ENCODE measurements at regions not wholly inside any gene's neighbourhood (a gene's known extent, or its start where the extent isn't known, plus 50 kb on each side); places are given as distances from the start of the nearest gene placed in this dataset.

DNA sequence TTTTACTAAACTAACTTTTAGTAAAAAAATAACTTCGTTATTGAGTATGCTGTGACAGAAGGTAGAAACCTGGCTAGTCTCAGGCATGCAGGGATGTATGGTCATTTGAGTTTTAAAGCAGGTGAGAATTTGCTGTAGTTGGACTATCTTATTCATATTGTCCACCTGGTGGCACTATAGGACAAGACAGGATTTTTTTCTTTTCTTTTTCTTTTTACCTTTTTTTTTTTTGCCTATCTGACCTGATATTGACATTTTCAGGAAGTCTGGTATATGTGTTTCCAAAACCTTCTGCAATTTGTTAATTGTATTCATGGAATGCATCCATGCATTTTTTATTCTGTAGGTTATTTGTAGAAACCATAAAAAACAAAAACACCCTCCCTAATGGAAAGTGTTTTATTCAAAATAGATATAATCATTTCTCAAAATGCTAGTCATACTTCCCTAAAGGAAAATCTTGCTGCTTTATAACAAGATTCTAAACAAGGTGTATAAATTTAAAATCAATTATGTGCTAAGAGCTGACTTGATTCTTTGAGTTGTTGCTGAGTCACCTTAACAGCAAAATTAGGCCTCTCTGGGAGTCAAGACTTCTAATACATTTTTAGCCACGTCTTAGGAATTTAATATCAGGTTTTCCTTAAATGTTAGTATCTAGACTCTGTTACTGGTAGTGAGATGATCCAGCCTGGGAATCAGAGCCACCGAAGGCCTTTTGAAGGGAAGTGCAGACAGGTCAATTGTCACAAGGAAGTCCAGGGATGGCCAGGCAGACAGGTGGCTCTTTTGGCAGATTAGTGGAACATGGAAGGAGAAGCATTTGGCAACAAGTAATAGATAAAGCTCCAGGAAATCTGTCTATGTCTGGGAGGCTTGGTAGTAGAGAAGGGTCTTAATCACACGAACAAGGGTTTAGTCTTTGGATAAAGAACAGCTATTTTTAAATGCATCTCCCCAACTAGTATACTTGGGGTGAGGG lies 201.3 kb upstream of the GNPDA2 start:
- DNase-seq, result peak; percentile 59 to 61

DNA sequence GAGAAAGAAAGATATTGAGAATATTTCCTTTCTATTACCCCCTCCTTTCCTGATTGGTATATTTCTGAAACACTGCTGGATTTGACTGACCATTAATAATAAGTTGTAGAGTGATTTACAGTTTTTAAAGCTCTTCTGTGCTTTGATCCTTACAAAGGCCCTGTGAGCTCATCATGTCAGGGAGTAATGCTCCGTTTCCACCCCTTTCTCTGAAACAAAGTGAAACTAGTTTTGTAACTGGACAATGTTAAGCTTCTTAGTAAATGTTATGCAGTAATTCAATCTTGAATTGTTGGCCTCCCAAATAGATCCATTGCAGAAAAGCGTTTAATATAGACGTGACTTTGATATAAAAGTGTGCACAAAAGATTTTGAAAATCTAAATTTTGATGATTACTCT lies 190.1 kb upstream of the GNPDA2 start:
- no peak for DNase-seq

DNA sequence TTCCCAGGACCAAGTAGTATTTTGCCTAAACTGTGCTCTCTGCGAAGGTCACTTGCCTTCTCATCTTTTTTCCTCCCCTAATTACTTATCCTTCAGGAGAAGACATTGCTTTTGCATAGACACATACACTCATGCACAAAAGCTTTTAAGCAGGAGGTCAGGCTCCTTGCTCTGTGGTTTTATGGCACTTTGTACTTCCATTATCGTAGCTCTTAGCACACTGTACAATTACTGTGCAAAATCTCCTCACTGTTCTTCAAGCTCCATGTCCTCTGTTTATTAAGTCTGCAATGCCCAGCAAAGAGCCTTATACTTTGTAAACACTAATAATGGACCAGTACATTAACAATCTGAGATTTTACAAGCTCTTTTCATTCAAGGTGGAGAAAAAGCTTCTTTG lies 188.4 kb upstream of the GNPDA2 start:
- DNase-seq, result no peak

DNA sequence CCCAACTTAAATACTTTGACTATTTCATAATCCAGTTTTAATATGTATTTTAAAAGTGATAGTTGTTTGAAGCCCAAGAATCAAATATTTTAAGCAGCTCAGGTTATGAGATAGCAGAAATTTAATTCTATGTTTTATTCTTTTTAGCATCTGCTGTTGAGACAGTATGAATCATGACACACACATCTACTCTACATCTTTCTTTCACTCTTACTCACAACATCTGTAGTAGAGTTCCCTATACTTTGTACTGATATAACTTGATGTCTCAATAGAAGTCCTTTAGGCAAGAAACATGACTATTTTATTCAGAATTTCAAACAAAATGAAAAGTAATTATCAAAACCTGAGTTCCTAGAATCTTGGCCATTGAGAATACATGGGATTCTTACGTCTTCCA lies 187.9 kb upstream of the GNPDA2 start:
- no peak for DNase-seq

DNA sequence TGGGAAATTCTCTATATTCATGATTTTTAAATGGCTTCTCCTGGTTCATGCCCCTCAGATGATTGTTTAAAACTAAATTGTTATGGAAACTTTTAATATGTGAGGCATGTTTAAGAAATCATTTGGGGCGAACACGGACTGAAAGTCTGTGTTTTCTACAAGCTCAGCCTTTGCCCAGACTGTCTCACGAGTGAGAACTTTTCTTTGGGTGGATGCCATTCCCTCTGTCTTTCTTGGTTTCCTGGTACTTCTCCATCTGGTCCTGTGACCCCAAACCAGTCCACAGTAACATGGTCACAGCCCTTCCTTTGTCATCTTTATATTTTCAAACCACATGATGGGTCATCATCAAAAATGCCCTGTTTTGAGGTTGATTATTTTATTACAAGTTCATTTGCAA lies 186.6 kb upstream of the GNPDA2 start:
- no peak for DNase-seq

DNA sequence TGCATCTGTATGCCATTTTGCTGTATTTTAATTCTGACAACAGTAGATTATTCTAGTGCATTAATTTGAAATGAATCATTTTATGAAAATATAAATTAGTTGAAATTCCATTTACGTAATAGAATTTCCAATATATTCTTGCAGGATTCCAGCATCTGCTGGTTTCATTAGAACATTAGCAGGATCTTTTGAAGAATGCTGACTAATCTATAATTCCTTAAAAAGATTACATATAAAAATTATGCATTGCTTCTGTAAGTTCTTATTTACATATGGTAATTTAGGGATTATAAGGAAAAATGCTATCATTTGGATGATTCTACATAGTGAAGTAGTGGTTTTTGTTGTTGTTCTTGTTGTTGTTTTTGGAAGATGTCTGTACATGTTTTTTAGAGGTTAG lies 182.2 kb upstream of the GNPDA2 start:
- no peak for DNase-seq

DNA sequence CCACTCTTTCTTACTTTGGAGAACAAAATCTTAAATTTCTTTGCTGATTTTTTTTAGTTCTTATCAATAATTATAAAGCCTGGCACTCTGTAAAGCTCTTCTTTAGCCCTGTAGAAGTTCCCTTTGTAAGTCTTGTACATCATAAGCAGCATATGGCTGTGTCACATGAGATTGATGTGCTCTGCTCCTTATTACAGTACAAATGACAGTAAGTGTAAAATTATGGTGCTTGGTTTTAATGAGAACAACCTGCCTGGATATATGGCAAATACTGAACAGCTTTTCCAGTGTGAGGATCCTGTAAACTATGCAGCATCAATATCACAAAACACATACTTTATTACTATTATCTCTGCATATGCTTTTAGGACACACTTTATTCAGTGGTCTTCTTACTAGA lies 145.9 kb upstream of the GNPDA2 start:
- no peak for DNase-seq

DNA sequence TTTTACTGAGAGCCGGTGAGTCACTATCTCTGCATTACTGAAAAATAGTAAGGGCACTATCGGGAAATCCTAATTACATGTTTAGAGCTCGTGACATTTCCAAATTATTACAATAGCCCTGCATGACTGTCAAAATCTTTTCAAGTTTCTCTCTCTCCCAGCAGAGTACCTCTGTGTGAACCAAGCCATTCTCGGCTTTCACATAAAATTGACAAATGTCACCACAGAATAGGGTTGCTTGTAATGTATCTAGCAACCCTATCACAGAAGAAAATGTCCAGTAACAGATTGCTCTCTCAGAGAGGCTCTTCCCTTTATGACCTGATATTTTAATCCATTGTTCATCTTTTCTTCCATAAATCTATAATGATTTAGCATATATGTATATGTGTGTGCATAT lies 144.8 kb upstream of the GNPDA2 start:
- DNase-seq, result no peak

DNA sequence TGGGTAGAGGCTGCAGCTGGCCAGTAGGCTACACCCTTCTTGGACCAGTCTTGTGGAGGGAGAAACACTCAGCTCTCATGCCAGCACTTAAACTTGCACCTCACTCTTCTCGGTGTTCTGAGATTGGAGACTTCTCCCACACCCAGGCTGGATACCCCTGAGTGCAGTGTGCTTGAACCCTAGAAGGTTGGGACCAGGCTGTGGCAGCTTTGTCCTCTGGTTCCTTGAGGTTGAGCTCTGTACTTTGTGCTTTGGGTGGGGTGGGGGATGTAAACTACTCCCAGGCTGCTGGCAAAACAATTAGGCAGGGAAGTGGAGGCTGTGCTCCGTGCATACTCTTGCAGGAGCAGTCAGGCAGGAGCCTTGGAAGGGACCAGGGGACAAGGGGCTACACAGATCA lies 143.6 kb upstream of the GNPDA2 start:
- no peak for DNase-seq

DNA sequence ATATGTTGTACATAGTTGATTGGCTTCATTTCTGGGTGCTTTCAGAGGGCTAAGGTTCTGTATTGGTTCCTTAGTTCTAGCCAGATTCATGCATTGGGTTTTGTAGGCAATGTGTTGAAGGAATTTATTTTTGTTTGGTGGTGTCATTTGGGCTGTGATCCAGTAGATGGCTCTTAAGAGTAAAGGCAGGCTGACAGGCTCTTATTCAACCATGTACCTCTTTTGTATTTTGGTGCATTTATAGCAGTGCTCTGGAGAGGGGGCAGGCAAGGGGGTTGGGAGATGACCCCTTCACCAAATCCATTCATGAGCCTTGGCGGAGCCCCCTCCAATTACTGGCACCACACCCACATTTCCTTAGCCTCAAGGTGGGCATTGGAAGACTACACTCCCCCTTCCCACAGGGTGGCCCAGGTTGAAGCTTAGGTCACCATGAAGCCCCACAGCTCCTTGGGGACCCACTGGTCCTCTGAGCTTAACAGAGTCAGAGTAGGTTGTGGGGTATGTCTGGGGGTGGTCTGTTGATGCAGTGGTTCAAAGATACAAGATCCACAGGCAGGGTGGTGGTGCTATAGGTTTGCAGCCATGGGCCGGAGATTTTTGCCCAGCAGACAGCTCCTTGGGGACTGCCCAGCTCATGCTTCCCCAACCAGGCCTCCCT lies 143.0 kb upstream of the GNPDA2 start:
- no peak for DNase-seq

DNA sequence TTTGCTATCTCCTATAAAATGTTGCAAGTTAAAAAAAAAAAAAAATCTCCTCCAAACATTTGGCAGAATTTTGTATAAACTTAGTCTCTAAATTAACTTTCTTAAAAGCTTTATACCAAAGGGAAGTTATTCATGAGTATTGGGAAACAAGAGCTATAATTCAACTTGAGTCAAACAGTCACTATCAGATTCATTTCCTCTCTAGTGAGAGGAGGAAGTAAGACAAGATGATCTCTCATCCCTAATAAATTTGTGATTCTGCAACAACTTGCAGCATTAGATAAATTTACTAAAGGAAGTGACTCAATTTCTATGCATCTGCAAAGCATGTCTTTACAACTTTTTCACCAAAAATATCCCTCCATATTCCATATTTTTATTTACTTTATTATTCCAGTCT lies 135.4 kb upstream of the GNPDA2 start:
- DNase-seq, result no peak

DNA sequence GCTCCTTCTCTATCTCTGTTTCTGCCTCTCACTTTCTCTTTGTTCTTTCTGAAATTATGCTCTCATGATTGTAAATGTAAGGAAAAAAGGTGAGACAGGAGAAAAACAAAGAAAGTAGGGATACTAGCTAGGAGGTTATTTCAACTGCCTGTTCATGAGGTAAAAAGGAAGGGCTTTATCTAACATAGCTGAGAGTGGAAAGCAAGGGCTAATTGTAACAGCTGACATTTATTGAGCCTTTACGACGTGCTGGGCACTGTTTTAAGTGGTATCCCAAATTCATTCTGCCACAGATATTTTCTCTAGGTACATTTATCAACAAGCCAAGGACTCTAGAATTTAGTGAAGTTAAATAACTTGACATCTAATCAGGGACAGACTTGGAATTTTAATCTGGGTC lies 133.1 kb upstream of the GNPDA2 start:
- no peak for DNase-seq

DNA sequence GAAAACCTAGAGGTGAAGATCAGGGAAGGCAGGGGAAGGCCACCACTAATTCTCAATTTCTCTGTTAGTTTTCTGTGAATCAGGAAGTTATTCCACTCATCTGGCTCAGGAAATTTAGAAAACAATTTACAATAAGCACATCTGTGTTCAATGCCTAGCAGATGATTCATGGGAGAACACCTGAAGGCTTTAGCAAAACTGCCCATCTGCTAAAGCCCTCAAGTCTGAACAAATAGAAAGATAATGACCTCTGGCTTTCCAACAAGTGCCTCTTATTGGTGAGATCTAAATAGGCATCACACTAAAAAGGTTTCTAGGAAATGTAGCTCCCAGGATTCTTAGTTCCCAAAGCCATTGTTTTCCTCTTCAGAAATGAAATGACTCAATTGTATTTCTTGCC lies 122.1 kb upstream of the GNPDA2 start:
- no peak for DNase-seq

DNA sequence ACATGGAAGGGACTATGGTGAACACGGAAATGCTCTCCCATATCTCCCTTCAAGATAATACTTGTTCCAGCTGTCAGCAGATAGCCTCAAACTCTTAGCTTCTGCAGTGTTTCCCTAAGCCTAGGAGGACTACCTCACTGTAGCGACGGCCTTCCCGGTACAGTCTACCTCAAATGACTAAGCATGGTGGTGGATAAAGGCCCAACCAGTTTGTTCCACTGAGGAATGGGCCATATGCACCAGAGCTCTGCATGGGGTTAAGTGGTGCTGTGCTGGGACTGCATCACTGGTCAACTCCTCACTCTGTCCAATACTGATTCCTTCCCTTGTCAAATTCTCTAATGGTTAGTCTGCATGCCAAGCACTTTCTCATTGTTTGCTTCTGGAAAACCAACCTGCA lies 119.6 kb upstream of the GNPDA2 start:
- no peak for DNase-seq

DNA sequence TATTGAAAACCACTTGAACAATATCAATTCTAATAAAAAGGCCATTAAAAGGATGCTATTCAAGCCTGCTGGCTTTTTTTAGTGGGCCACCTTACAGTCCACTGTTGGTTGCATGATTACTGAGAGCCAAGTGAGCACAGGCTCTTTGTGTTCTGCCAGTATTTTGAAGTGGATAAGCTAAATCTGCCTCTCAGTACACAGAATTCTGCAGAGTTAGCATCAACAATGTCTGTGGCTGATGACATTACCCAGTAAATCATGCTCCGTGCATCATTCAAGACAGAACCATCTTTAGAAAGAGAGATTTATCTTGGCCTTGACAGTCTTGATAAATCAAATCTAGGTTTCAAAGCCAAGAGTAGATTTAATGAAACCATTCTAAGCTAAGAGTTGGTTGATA lies 119.0 kb upstream of the GNPDA2 start:
- no peak for DNase-seq

DNA sequence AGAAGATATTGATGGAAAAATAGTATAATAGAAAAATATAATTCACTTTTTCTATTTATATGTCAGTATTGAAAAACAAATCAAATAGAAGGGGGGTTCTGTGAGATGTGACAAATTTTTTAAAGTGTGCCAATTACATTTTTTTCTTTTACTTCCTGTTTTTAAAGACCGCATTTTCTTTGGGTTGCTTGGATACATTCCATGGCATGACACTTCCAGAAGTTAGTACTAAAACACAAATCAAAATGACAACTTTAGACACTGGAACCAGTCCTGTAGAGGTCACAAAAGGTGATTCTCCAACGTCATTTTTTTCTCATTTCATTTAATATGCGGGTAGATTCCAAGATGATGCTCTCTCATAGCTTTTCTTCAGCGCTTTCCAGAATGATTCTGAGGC lies 116.2 kb upstream of the GNPDA2 start:
- DNase-seq, result no peak

DNA sequence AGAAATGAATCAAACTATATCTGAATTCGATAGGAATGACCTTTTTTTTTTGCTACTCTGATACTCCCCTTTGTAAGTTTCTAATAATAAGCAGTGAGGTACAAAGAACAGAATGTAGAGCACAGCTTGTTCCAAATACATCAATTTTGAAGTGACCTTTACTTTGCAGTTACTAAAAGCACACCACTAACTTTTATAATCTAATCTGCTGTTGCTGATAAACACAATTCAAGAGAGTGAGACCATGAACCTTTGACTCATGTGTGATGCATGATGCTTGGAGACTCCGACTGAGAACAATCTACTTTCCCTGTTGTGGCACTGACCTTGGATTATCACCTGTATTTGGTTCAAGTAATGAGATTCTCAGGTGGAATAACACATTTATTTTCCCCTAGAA lies 91.6 kb upstream of the GNPDA2 start:
- no peak for DNase-seq

DNA sequence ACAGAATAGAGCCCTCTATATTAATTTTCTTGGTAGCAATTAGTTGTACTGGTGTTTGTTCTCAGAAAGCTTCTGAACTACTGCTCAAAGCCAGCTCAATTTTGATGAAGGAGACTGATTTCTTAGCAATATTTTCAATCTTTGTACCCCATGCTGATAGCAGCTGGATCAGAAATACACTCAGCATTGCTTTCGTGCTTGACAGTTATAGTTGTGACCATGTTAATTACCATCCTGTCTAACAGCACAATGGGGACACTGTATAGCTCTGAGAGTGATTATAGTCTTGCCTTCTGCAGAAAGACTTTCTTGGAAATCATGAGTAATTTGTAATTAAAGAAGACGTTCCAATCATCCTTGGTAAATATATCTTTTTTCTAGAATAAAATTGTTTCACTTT lies 79.7 kb upstream of the GNPDA2 start:
- peak in 1 of 2 experiments; percentile 38 for DNase-seq

DNA sequence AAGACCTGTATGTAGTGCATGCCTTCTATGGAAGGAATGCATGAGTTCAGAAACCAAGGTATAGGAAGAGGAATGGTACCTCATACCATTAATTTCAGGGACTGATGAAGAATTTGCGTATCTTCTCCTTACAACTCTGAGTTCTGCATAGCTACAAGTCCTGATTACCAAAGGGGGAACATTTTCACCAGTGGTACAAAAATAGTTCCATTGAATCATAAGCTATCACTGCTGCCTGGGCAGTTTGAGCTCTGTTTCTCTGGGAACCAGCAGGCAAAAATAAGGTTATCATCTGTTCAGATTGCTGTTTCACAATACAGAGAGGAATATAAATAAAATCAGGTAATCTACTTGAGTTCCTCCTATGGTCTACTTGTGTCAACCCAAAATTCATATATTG lies 77.9 kb upstream of the GNPDA2 start:
- no peak for DNase-seq

DNA sequence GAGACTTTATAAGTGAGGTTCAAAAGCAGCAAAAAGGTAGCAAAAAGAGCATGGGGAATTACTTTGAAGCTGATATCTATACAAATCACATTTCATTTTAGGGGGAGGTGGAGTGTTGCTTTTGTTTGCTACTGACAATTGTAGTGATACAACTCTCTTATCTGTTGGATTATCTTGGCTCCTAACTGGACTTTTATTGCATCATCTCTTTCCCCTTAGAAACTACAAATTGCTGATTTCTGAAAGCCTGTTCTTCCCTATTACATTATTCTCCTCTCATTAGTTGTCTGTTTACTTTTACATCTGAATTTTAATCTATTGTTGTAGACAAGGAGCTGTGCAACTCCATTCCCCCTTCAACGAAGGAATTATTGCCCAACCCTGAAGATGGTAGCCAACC lies 75.0 kb upstream of the GNPDA2 start:
- no peak for DNase-seq

DNA sequence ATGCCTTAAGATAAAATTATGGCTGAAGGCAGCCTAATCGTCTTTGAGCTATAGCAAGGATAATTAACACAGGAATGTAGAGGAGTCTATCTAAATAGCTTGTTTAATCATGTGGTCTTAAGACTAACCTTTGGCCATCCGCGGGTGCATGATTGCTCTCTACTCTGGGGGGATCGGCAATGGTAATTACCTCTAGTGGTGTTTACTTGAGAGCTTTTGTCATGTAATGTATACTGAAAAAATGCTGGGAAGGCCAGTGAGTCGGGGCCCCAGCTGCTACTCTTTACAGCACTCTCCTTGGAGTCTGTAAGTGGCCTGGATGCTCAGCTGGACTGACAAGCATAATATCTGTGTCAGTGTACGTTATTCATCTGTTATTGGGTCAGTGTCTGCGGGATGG lies 65.5 kb upstream of the GNPDA2 start:
- no peak for DNase-seq

DNA sequence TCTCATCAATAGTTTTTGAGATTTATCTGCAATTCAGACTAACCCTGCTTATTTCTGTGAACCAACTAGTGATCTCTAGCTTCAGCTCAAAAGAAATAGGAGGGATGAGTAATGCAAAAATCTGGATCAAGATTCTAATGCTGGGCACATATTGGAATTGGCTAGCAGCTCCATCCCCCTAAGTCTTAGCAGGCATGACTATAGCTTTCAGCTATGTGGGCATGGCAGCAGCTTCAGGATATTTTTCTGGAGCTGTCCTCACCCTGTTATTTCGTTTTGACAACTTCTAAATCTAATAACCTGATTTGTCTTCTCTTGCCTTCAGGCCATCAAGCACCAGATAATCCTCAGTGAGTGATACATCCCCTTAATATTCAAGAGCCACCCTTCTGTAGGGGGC lies 50.8 kb upstream of the GNPDA2 start:
- no peak for DNase-seq

All from NCI-H2081 (cell line).